ENCODE measurements at regions not wholly inside any gene's neighbourhood (a gene's known extent, or its start where the extent isn't known, plus 50 kb on each side); places are given as distances from the start of the nearest gene placed in this dataset.

DNA sequence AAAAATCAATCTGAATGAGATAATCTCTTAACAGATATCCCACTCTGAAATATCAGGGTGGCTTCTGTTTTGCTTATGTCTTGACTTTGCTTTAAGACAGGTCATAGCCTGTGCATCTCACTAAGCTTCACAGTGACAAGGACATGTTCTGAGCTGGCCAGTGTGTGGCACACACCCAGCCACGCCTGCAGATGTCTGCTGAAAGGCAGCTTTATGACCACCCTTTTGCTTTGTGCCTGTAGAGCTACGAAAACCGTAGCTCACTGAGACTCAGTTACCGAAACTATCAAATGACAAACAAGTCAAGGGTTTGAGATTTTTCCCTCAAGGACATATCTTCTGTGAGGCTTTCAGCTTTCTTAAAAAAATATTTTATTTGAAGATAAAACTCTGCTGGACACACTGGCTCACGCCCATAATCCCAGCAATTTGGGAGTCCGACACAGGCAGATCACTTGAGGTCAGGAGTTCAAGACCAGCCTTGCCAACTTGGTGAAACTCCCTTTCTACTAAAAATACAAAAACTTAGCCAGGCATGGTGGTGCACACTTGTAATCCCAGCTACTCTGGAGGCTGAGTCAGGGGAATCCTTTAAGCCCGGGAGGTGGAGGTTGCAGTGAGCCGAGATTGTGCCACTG, 233.2 kb downstream of the SPATA31A1 start:
- H3K9me3 Mint-ChIP-seq: no peaks in the 10 kb centered on the region
- H3K4me3 Mint-ChIP-seq: no peak overlapping the region
- H3K36me3 Mint-ChIP-seq: no peaks in the 10 kb centered on the region
- no peaks in the 10 kb centered on the region; the same call in 1 of the 2 replicates for H3K4me1 Mint-ChIP-seq
- ATAC-seq: no peak
- H3K27ac Mint-ChIP-seq: no peak overlapping the region
- ChIA-PET CTCF (no interaction called here), POLR2A (no interaction called here)
- no peak for DNase-seq (ENCODE audit: low spot score)
- no peaks in the 10 kb centered on the region for H3K27me3 Mint-ChIP-seq (ENCODE audit: low read depth)
- TF ChIP-seq, protein P1, sequence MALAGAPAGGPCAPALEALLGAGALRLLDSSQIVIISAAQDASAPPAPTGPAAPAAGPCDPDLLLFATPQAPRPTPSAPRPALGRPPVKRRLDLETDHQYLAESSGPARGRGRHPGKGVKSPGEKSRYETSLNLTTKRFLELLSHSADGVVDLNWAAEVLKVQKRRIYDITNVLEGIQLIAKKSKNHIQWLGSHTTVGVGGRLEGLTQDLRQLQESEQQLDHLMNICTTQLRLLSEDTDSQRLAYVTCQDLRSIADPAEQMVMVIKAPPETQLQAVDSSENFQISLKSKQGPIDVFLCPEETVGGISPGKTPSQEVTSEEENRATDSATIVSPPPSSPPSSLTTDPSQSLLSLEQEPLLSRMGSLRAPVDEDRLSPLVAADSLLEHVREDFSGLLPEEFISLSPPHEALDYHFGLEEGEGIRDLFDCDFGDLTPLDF (CRISPR knock-in tag; IDR thresholded peaks at IDR 0.05): no peak
- no peak for TF ChIP-seq TEAD1 (CRISPR knock-in tag; IDR thresholded peaks at IDR 0.05)
- TF ChIP-seq CBFB (CRISPR knock-in tag; IDR thresholded peaks at IDR 0.05; ENCODE audit: low read depth): no peak
- no peak for TF ChIP-seq JAZF1 (CRISPR knock-in tag; IDR thresholded peaks at IDR 0.05)
- TF ChIP-seq, protein P2, sequence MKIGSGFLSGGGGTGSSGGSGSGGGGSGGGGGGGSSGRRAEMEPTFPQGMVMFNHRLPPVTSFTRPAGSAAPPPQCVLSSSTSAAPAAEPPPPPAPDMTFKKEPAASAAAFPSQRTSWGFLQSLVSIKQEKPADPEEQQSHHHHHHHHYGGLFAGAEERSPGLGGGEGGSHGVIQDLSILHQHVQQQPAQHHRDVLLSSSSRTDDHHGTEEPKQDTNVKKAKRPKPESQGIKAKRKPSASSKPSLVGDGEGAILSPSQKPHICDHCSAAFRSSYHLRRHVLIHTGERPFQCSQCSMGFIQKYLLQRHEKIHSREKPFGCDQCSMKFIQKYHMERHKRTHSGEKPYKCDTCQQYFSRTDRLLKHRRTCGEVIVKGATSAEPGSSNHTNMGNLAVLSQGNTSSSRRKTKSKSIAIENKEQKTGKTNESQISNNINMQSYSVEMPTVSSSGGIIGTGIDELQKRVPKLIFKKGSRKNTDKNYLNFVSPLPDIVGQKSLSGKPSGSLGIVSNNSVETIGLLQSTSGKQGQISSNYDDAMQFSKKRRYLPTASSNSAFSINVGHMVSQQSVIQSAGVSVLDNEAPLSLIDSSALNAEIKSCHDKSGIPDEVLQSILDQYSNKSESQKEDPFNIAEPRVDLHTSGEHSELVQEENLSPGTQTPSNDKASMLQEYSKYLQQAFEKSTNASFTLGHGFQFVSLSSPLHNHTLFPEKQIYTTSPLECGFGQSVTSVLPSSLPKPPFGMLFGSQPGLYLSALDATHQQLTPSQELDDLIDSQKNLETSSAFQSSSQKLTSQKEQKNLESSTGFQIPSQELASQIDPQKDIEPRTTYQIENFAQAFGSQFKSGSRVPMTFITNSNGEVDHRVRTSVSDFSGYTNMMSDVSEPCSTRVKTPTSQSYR (CRISPR knock-in tag; IDR thresholded peaks at IDR 0.05): no peak
- no peak for TF ChIP-seq SMAD4 (CRISPR knock-in tag; IDR thresholded peaks at IDR 0.05)
- TF ChIP-seq, protein P3, sequence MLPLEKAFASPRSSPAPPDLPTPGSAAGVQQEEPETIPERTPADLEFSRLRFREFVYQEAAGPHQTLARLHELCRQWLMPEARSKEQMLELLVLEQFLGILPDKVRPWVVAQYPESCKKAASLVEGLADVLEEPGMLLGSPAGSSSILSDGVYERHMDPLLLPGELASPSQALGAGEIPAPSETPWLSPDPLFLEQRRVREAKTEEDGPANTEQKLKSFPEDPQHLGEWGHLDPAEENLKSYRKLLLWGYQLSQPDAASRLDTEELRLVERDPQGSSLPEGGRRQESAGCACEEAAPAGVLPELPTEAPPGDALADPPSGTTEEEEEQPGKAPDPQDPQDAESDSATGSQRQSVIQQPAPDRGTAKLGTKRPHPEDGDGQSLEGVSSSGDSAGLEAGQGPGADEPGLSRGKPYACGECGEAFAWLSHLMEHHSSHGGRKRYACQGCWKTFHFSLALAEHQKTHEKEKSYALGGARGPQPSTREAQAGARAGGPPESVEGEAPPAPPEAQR (CRISPR knock-in tag; IDR thresholded peaks at IDR 0.05): no peak
- TF ChIP-seq, protein P4, sequence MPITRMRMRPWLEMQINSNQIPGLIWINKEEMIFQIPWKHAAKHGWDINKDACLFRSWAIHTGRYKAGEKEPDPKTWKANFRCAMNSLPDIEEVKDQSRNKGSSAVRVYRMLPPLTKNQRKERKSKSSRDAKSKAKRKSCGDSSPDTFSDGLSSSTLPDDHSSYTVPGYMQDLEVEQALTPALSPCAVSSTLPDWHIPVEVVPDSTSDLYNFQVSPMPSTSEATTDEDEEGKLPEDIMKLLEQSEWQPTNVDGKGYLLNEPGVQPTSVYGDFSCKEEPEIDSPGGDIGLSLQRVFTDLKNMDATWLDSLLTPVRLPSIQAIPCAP (CRISPR knock-in tag; IDR thresholded peaks at IDR 0.05): no peak
- TF ChIP-seq ZNF396 (CRISPR knock-in tag; IDR thresholded peaks at IDR 0.05; ENCODE audit: borderline replicate concordance): no peak
- no peak for TF ChIP-seq ZNF121 (CRISPR knock-in tag; IDR thresholded peaks at IDR 0.05)
- TF ChIP-seq OVOL2 (CRISPR knock-in tag; IDR thresholded peaks at IDR 0.05; ENCODE audit: borderline replicate concordance): no peak
- TF ChIP-seq, protein P5, sequence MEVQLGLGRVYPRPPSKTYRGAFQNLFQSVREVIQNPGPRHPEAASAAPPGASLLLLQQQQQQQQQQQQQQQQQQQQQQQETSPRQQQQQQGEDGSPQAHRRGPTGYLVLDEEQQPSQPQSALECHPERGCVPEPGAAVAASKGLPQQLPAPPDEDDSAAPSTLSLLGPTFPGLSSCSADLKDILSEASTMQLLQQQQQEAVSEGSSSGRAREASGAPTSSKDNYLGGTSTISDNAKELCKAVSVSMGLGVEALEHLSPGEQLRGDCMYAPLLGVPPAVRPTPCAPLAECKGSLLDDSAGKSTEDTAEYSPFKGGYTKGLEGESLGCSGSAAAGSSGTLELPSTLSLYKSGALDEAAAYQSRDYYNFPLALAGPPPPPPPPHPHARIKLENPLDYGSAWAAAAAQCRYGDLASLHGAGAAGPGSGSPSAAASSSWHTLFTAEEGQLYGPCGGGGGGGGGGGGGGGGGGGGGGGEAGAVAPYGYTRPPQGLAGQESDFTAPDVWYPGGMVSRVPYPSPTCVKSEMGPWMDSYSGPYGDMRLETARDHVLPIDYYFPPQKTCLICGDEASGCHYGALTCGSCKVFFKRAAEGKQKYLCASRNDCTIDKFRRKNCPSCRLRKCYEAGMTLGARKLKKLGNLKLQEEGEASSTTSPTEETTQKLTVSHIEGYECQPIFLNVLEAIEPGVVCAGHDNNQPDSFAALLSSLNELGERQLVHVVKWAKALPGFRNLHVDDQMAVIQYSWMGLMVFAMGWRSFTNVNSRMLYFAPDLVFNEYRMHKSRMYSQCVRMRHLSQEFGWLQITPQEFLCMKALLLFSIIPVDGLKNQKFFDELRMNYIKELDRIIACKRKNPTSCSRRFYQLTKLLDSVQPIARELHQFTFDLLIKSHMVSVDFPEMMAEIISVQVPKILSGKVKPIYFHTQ (CRISPR knock-in tag; IDR thresholded peaks at IDR 0.05): no peak
- TF ChIP-seq, protein P6, sequence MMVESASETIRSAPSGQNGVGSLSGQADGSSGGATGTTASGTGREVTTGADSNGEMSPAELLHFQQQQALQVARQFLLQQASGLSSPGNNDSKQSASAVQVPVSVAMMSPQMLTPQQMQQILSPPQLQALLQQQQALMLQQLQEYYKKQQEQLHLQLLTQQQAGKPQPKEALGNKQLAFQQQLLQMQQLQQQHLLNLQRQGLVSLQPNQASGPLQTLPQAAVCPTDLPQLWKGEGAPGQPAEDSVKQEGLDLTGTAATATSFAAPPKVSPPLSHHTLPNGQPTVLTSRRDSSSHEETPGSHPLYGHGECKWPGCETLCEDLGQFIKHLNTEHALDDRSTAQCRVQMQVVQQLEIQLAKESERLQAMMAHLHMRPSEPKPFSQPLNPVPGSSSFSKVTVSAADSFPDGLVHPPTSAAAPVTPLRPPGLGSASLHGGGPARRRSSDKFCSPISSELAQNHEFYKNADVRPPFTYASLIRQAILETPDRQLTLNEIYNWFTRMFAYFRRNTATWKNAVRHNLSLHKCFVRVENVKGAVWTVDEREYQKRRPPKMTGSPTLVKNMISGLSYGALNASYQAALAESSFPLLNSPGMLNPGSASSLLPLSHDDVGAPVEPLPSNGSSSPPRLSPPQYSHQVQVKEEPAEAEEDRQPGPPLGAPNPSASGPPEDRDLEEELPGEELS (CRISPR knock-in tag; IDR thresholded peaks at IDR 0.05): no peak
- TF ChIP-seq, protein P7, sequence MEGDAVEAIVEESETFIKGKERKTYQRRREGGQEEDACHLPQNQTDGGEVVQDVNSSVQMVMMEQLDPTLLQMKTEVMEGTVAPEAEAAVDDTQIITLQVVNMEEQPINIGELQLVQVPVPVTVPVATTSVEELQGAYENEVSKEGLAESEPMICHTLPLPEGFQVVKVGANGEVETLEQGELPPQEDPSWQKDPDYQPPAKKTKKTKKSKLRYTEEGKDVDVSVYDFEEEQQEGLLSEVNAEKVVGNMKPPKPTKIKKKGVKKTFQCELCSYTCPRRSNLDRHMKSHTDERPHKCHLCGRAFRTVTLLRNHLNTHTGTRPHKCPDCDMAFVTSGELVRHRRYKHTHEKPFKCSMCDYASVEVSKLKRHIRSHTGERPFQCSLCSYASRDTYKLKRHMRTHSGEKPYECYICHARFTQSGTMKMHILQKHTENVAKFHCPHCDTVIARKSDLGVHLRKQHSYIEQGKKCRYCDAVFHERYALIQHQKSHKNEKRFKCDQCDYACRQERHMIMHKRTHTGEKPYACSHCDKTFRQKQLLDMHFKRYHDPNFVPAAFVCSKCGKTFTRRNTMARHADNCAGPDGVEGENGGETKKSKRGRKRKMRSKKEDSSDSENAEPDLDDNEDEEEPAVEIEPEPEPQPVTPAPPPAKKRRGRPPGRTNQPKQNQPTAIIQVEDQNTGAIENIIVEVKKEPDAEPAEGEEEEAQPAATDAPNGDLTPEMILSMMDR (IDR thresholded peaks at IDR 0.05): no peak
- TF ChIP-seq, protein P8, sequence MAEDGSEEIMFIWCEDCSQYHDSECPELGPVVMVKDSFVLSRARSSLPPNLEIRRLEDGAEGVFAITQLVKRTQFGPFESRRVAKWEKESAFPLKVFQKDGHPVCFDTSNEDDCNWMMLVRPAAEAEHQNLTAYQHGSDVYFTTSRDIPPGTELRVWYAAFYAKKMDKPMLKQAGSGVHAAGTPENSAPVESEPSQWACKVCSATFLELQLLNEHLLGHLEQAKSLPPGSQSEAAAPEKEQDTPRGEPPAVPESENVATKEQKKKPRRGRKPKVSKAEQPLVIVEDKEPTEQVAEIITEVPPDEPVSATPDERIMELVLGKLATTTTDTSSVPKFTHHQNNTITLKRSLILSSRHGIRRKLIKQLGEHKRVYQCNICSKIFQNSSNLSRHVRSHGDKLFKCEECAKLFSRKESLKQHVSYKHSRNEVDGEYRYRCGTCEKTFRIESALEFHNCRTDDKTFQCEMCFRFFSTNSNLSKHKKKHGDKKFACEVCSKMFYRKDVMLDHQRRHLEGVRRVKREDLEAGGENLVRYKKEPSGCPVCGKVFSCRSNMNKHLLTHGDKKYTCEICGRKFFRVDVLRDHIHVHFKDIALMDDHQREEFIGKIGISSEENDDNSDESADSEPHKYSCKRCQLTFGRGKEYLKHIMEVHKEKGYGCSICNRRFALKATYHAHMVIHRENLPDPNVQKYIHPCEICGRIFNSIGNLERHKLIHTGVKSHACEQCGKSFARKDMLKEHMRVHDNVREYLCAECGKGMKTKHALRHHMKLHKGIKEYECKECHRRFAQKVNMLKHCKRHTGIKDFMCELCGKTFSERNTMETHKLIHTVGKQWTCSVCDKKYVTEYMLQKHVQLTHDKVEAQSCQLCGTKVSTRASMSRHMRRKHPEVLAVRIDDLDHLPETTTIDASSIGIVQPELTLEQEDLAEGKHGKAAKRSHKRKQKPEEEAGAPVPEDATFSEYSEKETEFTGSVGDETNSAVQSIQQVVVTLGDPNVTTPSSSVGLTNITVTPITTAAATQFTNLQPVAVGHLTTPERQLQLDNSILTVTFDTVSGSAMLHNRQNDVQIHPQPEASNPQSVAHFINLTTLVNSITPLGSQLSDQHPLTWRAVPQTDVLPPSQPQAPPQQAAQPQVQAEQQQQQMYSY (CRISPR knock-in tag; IDR thresholded peaks at IDR 0.05): no peak
- TF ChIP-seq ZNF416 (CRISPR knock-in tag; IDR thresholded peaks at IDR 0.05): no peak
- TF ChIP-seq, protein P9, sequence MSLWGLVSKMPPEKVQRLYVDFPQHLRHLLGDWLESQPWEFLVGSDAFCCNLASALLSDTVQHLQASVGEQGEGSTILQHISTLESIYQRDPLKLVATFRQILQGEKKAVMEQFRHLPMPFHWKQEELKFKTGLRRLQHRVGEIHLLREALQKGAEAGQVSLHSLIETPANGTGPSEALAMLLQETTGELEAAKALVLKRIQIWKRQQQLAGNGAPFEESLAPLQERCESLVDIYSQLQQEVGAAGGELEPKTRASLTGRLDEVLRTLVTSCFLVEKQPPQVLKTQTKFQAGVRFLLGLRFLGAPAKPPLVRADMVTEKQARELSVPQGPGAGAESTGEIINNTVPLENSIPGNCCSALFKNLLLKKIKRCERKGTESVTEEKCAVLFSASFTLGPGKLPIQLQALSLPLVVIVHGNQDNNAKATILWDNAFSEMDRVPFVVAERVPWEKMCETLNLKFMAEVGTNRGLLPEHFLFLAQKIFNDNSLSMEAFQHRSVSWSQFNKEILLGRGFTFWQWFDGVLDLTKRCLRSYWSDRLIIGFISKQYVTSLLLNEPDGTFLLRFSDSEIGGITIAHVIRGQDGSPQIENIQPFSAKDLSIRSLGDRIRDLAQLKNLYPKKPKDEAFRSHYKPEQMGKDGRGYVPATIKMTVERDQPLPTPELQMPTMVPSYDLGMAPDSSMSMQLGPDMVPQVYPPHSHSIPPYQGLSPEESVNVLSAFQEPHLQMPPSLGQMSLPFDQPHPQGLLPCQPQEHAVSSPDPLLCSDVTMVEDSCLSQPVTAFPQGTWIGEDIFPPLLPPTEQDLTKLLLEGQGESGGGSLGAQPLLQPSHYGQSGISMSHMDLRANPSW (CRISPR knock-in tag; conservative IDR thresholded peaks at IDR 0.05; ENCODE audit: low read depth): no peak
